Breast epithelium (tissue), 4 donors: ENCODE measurements at regions not wholly inside any gene's neighbourhood (a gene's known extent, or its start where the extent isn't known, plus 50 kb on each side); places are given as distances from the start of the nearest gene placed in this dataset.
"Not testable (repeated sequence)": the region's sequence is repeated elsewhere in the genome, so short reads cannot be mapped to it uniquely, and the experiment has no call there.

Source experiments
- DNase-seq, 2 donors: peaks; one replicate each; pipeline ENCODE4 v3.0.0-alpha.2; 2019; ENCODE audit warnings: low spot score in 2 of 2
- H3K27ac ChIP-seq, 2 donors: fragments of 200-600 bp; sonication (generic) in 1 of 2; one replicate each; pipeline ENCODE4 v1.5.1; 2016 to 2019; ENCODE audit warnings: mild to moderate bottlenecking in 1 of 2
- H3K27me3 ChIP-seq, 2 donors: fragments of 200-600 bp; sonication (generic) in 1 of 2; one replicate each; pipeline versions ENCODE4 v1.5.1 to v1.6.0; 2017 to 2019; ENCODE audit warnings: control low read depth in 1 of 2, mild to moderate bottlenecking in 1 of 2
- H3K36me3 ChIP-seq: fragments of 200-600 bp; one replicate; pipeline ENCODE4 v1.5.1; 2019
- H3K4me1 ChIP-seq, 2 donors: fragments of 200-600 bp; sonication (generic); one replicate each; pipeline ENCODE4 v1.5.1; 2016 to 2019; ENCODE audit warnings: control low read depth in 1 of 2
- H3K4me3 ChIP-seq, 3 donors: fragments of 200-600 bp; sonication (generic); 1 replicate in 2 of 3; 2 replicates in 1 of 3; pipeline ENCODE4 v1.5.1; 2016 to 2019; ENCODE audit warnings: mild to moderate bottlenecking in 3 of 3, moderate library complexity in 2 of 3
- H3K9me3 ChIP-seq, 2 donors: fragments of 200-600 bp; sonication (generic) in 1 of 2; one replicate each; pipeline ENCODE4 v1.5.1; 2016 to 2019; ENCODE audit warnings: control low read depth in 1 of 2
- CTCF ChIP-seq, 3 donors: fragments of 450-650 bp; IDR thresholded peaks; one replicate each; pipeline ENCODE4 v1.5.1; 2016 to 2017; ENCODE audit warnings: antibody characterized with exemption in 3 of 3, mild to moderate bottlenecking in 3 of 3, moderate library complexity in 3 of 3
- POLR2A ChIP-seq: fragments of 450-650 bp; IDR thresholded peaks from one replicate; pipeline ENCODE4 v1.6.1; 2016; ENCODE audit warnings: antibody characterized with exemption, mild to moderate bottlenecking, moderate library complexity
- POLR2AphosphoS5 ChIP-seq, 3 donors: sonication (generic); formaldehyde crosslinking; IDR thresholded peaks; one replicate each; pipeline ENCODE4 v1.6.1; 2017; ENCODE audit warnings: antibody characterized with exemption in 3 of 3
- intact Hi-C: fragments of 100-400 bp; cut with DNase I; formaldehyde crosslinking; loops from one replicate; pipeline ENCODE4 v1.15.1; 2023; ENCODE audit warnings: low total_unique reads

GRCh38 chr6:67496191-67496590 lies 1138.9 kb upstream of the ADGRB3 start:
- Histone ChIP-seq H3K4me3 (no peak overlapping the region), H3K9me3 (no peaks in the 10 kb centered on the region), H3K36me3 (no peaks in the 10 kb centered on the region), H3K27ac (no peak overlapping the region), H3K27me3 (no peaks in the 10 kb centered on the region), H3K4me1 (no peaks in the 10 kb centered on the region)
- TF ChIP-seq CTCF (IDR thresholded peaks at IDR 0.05) = no peak
- TF ChIP-seq POLR2AphosphoS5 (IDR thresholded peaks at IDR 0.05) = no peak
- no peak for TF ChIP-seq POLR2A
- intact Hi-C loops = no loop called here
- no peak for DNase-seq

GRCh38 chr6:67493682-67494081 lies 1141.4 kb upstream of the ADGRB3 start:
- H3K4me3 ChIP-seq = no peak overlapping the region
- TF ChIP-seq POLR2AphosphoS5 (IDR thresholded peaks at IDR 0.05) (no peak), POLR2A (no peak), CTCF (IDR thresholded peaks at IDR 0.05) (no peak)
- no peak for DNase-seq
- intact Hi-C loops = no loop called here
- H3K36me3 ChIP-seq = no peaks in the 10 kb centered on the region
- H3K9me3 ChIP-seq = no peaks in the 10 kb centered on the region
- no peak overlapping the region for H3K27ac ChIP-seq
- no peaks in the 10 kb centered on the region for H3K27me3 ChIP-seq
- H3K4me1 ChIP-seq = no peaks in the 10 kb centered on the region

GRCh38 chr6:67475700-67476099 lies 1159.4 kb upstream of the ADGRB3 start:
- H3K4me3 ChIP-seq = no peak overlapping the region
- no peaks in the 10 kb centered on the region for H3K4me1 ChIP-seq
- H3K27me3 ChIP-seq = no peaks in the 10 kb centered on the region
- H3K36me3 ChIP-seq = no peaks in the 10 kb centered on the region
- no peak for DNase-seq
- no peak for TF ChIP-seq POLR2AphosphoS5 (IDR thresholded peaks at IDR 0.05)
- TF ChIP-seq CTCF (IDR thresholded peaks at IDR 0.05) = no peak
- TF ChIP-seq POLR2A = no peak
- no peak overlapping the region for H3K27ac ChIP-seq
- intact Hi-C loops = no loop called here
- H3K9me3 ChIP-seq = peaks cover 0 to 4% of the 10 kb centered on the region in 2 donors

GRCh38 chr6:67467341-67467740 lies 1167.7 kb upstream of the ADGRB3 start:
- TF ChIP-seq POLR2A (no peak), POLR2AphosphoS5 (IDR thresholded peaks at IDR 0.05) (no peak), CTCF (IDR thresholded peaks at IDR 0.05) (no peak)
- no peaks in the 10 kb centered on the region for H3K36me3 ChIP-seq
- H3K27me3 ChIP-seq = no peaks in the 10 kb centered on the region
- no peak overlapping the region for H3K4me3 ChIP-seq
- H3K4me1 ChIP-seq = no peaks in the 10 kb centered on the region
- no peak for DNase-seq
- H3K9me3 ChIP-seq = no peaks in the 10 kb centered on the region
- H3K27ac ChIP-seq = no peak overlapping the region
- intact Hi-C loops = no loop called here

GRCh38 chr6:67462725-67463124 lies 1172.4 kb upstream of the ADGRB3 start:
- H3K4me1 ChIP-seq, DNase-seq, intact Hi-C loops, H3K27ac ChIP-seq, H3K27me3 ChIP-seq, H3K36me3 ChIP-seq, H3K4me3 ChIP-seq: not testable (repeated sequence)
- peaks cover 10 to 12% of the 10 kb centered on the region in 2 donors for H3K9me3 ChIP-seq

- Histone ChIP-seq H3K4me3 (no peak overlapping the region), H3K27ac (no peak overlapping the region), H3K4me1 (no peaks in the 10 kb centered on the region), H3K36me3 (no peaks in the 10 kb centered on the region), H3K27me3 (no peaks in the 10 kb centered on the region), H3K9me3 (peaks cover 10 to 12% of the 10 kb centered on the region in 2 donors)
- intact Hi-C loops = no loop called here
- TF ChIP-seq POLR2AphosphoS5 (IDR thresholded peaks at IDR 0.05) (no peak), CTCF (IDR thresholded peaks at IDR 0.05) (no peak), POLR2A (no peak)
- no peak for DNase-seq
Observed at GRCh38 chr6:67459556-67459955, 1175.5 kb upstream of the ADGRB3 start.
